ENCODE measurements at regions not wholly inside any gene's neighbourhood (a gene's known extent, or its start where the extent isn't known, plus 50 kb on each side); places are given as distances from the start of the nearest gene placed in this dataset.

GRCh38 chr4:18961266-18961665 lies 939.7 kb upstream of the LCORL start:
- Histone ChIP-seq H3K4me3 (no peak overlapping the region), H3K27ac (no peak overlapping the region), H3K9me3 (peaks cover 0 to 8% (median 0%) of the 10 kb centered on the region in 12 donors), H3K36me3 (no peaks in the 10 kb centered on the region), H3K27me3 (no peaks in the 10 kb centered on the region), H3K4me1 (no peaks in the 10 kb centered on the region)
- no peak for ATAC-seq
- intact Hi-C loops (cut with DNase I) = no loop called here
- no peak for DNase-seq
- WGBS, 4 donors = 70 to 78% (median 74%) methylated on average over 8 of the region's 8 CpGs
- TF ChIP-seq POLR2A (IDR thresholded peaks at IDR 0.05) = no peak
- TF ChIP-seq CTCF (IDR thresholded peaks at IDR 0.05) = no peak

- no peak for TF ChIP-seq POLR2A (IDR thresholded peaks at IDR 0.05)
- TF ChIP-seq CTCF (IDR thresholded peaks at IDR 0.05) = no peak
- Histone ChIP-seq H3K4me3 (no peak overlapping the region), H3K4me1 (no peaks in the 10 kb centered on the region), H3K27me3 (no peaks in the 10 kb centered on the region), H3K36me3 (no peaks in the 10 kb centered on the region), H3K9me3 (no peaks in the 10 kb centered on the region), H3K27ac (no peak overlapping the region)
- ATAC-seq = no peak
- WGBS, 4 donors = 70 to 82% (median 75%) methylated on average over 6 of the region's 6 CpGs
- no peak for DNase-seq
- intact Hi-C loops (cut with DNase I) = no loop called here
These were observed 936.2 kb upstream of the LCORL start for GRCh38 chr4:18957716-18958115.

- Histone ChIP-seq H3K27ac (no peak overlapping the region), H3K4me1 (no peaks in the 10 kb centered on the region), H3K36me3 (no peaks in the 10 kb centered on the region), H3K27me3 (no peaks in the 10 kb centered on the region), H3K9me3 (no peaks in the 10 kb centered on the region), H3K4me3 (no peak overlapping the region)
- TF ChIP-seq CTCF (IDR thresholded peaks at IDR 0.05) (no peak), POLR2A (IDR thresholded peaks at IDR 0.05) (no peak)
- intact Hi-C loops (cut with DNase I) = no loop called here
- DNase-seq = no peak
- WGBS, 4 donors = 47 to 67% (median 54%) methylated on average over 2 of the region's 2 CpGs
- ATAC-seq = no peak
These were observed 933.0 kb upstream of the LCORL start for GRCh38 chr4:18954538-18954937.

- TF ChIP-seq CTCF (IDR thresholded peaks at IDR 0.05) (no peak), POLR2A (IDR thresholded peaks at IDR 0.05) (no peak)
- no peak for ATAC-seq
- no peaks in the 10 kb centered on the region for H3K36me3 ChIP-seq
- no peaks in the 10 kb centered on the region for H3K27me3 ChIP-seq
- H3K27ac ChIP-seq = no peak overlapping the region
- intact Hi-C loops (cut with DNase I) = no loop called here
- no peaks in the 10 kb centered on the region for H3K4me1 ChIP-seq
- no peak for DNase-seq
- no peak overlapping the region for H3K4me3 ChIP-seq
- H3K9me3 ChIP-seq = no peaks in the 10 kb centered on the region
These were observed 932.1 kb upstream of the LCORL start for GRCh38 chr4:18953613-18954012.

Data from heart left ventricle (tissue), 16 donors.